ENCODE measurements at regions not wholly inside any gene's neighbourhood (a gene's known extent, or its start where the extent isn't known, plus 50 kb on each side); places are given as distances from the start of the nearest gene placed in this dataset.

DNA sequence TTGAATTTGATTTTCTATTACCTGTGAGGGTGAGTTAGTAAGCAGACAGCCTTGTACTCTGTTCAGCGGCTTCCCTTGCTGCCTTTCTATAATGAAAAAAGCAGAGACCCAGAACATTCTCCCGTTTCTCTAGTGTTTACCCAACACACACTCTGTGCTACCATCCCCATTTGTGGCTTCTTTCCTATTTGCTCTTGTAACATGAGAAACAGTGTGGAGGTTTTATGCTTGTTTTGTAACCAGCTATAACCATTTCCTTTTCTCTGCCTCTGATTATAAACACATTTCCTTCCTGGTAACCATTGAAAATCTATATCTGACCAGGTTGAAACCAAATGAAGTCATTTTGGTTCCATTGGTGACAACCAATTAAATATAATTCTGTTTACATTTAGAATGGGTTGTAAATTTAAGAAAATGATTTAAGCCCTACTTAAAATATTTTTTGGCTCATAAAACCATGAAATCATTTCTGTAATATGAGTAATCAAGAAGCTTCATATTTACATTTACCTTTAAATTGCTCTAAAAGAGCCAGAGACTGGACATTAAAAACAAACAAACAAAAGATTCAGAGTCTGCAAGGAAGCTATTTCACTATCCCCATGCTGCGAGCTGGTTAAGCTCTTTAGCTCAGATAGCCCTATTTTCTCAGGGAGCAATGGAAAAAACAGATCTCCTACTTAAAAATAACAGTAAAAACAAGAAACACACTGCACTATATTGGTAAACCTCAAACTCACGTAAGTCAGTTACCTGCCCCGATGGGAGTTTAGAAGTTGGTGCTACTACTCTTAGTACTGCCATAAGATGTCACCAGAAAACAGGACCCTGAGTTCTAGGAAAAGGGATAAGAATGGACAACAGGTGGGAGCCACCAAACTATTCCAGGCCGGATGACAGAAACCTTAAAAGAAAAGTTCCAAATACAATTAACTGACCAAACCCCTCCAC is 206.5 kb upstream of the EEA1 start:
- DNase-seq: peak; percentile 80 to 95

DNA sequence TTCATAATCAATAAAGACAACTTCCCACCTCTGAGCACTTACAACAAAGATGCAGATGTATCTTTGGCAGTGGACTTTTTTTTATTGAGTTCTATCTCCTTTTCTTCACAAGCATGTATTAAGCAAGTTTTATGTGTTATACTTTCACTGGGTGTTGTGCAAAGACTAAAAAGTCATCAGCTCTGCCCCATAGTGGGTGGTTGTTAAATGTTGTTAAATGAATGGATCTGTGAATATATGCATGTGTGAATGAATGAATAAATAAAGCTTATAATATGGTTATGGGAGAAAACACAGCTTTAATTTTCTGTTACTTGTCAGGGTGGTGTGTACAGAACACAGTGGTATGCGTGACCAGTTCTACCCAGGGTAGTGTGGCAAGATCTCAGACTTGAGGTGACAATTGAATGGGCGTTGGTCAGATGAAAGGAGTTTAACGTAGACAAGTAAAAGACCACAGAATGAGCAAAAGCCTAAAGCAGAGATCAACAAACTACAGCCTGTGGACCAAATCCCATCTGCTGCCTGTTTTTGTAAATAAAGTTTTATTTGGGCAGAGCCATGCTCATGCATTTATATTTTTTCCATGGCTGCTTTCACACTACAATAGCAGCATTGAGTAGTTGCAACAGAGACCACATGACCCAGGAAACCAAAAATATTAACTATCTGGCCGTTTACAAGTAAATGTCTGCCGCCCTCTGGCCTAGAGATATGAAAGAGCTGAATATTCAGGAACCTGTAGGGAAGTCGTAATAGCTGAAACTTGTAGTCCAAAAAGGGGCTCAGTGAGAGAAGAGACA is 207.4 kb upstream of the EEA1 start:
- no peak for DNase-seq

DNA sequence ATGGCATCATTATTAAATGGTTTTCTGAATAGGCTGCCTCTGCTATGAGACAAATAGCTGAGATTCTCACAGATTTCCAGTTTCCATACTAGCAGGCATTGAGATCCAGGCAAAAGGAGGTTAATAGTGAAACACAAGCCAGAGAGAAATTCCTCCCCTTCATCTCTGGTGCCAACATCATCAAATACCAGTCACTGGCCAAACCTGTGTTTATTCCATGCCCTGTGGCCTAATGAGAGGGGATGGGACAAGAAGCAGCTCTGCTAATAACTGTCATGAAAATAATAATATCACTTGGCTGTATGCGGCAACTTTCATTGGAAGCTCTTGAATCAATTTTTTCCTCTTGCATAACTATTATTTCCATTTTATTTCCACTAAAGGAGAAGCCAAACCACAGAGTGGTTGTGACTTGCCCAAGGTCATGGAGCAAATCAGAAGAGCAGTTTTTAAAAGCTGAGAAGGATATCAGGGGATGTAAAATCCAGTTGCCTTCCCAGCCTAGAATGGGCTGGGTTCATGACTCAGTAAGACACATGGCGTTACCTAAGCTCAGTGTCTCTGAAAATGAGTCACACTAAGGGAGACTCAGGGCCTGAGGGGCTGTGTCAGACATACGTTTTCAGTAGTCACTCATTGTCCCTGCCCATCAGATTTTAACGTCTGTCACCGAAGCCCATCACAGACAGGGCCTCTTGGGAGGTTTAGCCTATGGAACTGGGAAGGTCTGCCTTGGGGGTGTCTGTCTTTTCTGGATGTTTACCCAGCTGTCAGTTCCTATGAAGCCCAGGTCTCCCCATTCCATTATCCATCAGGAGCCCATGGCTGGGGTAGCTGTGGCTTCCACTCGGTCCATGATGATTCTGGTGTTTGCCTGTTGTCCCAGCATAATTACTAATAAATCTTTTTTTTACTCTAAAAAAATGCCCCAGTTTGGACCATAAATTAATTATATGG is 208.8 kb upstream of the EEA1 start:
- no peak for DNase-seq

DNA sequence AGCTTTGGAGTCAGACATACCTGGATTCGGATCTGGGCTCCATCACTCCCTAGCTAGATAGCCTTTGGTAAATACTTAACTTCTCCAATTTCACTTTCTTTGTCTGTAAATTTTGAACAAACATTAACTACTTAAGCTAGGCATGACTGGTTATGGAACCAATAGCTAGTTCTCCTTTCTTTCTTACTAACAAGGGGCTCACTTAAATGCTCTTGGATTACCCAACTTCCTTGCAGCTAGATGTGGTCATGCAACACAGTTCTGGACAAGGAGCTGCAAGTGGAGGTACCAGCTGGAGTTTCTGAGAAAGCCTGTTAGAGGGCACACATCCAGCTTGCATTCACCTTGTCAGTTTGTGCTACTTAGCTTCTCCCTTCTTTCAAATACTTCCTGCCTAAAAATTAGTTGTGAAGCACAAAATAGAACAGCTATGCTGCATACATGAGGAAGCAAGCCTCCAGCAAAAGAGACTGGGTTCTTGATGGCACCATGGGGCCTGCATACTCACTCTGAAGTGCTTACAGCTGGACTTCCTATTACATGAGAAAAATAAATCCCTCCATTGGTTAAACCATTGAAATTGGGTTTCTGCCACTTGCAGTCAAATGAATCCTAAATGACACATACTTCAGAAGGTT is 210.1 kb upstream of the EEA1 start:
- no peak for DNase-seq

DNA sequence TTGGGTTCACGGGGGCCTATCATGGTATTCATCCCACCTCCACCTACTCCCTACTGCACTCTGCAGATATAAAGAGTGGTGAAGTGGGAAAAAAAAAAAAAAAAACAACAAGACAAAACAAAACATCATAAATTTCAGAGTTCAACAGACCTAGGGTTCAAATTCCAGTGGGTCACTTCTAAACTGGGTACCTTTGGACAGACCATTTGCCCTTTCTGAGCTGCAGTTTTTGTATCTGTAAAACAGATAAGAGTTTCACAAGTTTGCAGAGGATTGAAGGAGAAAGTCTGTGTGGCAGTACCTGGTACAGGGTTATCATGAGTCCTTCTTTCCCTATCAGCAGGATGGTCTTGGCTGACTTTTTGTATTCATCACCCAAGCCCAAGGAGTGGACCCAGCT is 211.2 kb upstream of the EEA1 start:
- DNase-seq: no peak

DNA sequence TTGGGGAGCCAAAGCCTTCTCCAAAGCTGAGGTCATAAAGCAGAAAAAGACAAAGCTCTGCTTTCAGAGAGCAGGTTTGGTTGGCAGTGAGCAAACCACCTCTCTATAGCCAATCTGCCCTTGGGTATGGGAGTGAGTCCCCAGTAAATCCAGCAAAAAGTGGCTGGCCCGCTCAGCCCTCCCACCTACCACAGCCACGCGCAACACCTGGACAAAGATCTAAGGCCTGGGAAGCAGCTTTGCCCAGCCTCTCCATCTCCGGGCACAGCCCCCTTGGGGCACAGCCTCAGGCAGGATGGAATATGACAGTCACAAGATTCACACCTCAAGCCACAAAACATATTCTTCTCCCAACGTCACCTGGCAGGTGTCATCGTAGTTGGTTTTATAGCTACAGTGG is 211.7 kb upstream of the EEA1 start:
- no peak for DNase-seq

DNA sequence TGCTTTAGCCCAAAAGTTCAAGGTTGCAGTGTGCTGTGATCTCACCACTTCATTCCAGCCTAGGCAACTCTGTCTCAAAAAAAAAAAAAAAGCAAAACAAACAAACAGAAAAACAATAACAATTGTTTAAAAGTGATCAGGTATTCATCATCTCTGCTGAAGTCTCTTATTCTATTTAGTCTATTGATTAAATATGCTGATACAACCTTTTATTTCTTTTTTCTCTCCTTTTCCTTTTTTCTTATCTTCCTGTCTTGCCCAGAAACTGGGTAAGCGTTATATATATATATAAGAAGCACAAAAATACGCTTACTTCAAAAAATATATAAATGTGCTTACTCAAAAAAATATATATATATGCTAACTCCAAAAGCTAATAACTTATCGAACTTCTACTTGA is 213.8 kb upstream of the EEA1 start:
- DNase-seq: no peak

DNA sequence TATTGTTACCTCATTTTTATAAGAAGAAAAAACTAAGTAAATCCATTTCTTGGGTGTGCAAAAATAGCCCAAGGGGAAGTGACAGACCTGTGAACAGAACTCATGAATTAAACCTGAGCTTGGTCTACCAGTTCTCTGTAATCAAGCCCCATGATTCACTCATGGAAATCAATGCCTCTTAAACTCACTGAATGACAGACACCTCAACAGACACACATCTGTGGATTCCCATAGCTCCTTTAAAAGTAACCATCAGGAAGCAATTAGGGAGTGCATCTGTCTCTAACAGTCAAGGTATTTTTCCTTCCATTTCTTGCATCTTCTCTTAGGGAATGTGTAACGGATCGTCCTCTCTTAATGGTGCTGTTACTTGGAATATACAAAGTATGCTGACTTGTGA is 215.0 kb upstream of the EEA1 start:
- peak in 1 of 2 experiments; percentile 7 for DNase-seq

DNA sequence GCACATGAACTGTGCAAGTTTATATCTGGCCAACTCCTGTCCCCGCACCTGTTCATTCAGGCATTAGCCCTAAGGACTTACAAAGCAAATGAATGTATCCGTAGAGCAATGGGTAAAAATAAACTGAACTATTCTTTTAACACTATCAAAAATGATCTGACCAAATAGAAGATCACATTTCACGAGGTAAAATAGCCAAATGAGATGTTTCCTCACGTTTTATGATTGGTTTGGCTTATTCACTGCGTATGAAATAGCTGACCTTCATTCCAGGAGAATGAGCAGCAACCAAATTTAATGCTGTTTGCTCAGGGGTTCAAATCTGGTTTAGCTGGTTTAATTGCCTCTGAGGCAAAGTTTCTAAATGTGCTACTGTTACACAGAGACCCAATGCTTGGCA is 216.0 kb upstream of the EEA1 start:
- peak in 1 of 2 experiments; percentile 74 for DNase-seq

DNA sequence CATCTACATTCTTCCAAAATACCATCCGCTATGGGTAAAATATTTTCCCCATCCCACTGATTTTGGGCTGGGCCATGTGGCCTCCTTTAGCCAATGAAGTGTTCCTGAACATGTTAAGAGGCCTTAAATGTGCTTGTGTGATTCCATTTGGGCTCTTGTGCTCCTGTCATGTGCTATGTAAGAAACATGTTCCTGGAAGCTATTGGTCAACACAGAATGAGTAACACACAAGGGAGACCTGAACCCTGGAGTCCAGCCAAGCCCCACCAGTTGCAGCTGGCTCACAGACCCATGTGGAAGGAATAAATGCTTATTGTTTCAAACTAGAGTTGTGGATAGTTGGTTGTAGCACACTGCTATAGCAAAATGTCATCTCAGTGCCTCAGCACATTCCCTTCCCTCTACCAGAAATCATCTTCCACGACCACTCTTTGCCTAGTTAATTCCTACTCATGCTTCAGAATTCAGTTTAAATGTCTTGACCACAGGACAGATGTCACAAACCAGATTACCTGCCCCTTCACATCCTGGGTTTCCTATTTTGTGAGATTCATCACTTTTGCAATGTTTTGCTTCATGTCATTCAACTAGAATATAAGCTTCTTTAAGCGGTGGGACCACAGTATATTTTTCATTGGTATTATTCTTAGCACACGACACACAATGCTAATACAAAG is 217.3 kb upstream of the EEA1 start:
- DNase-seq: no peak

DNA sequence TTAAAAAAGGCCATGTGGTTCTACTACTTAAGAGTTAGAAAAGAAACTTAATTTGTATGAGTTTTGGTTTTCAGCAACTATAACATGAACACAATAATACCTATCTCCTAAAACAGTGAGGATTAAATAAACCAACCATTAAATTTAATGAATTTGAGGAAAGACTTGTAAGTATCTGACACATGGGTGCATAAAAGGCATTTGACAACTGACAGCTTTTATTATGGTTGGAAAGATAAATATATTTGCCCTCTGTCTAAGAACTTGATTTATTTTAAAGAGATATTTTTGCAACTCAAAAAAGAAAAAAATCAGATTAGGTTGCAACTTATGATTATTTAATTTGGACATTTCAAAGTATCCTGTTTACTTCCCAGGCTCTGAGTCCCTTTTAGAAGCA is 217.9 kb upstream of the EEA1 start:
- DNase-seq: no peak

DNA sequence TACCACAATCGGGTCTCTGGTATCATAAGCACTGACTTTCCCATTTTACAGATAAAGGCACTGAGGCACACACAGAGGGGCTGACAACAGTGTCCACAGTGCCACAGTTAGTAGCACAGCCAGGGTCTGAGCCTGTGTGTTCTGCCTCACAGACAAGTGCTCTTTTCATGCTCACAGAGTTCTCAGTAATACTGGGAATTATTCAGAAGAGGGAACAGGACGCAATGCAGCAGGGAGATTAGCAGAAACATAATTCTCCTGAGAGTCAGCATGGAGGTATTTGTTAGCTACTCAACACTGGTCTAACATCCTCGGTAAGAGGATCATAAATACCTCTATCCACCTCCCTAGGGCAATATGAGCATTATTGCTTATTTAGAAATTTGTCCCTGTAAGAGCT is 219.3 kb upstream of the EEA1 start:
- no peak for DNase-seq

DNA sequence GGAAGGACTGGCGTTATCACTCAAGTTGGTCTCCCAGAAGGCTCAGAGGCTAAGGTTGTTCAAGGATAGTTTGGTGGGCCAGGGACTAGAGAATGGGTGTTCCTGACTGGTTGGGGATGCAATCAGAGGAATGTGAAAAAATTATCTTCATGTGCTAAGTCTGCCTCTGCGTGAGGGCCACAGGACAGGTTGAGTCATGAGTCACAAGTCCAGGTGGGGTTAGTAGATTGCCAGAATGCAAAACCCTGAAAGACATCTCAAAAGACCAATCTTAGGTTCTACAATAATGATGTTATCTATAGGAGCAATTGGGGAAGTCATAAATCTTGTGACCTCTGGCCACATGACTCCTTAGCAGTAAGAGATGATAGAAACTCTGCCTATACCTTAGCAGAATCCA is 220.1 kb upstream of the EEA1 start:
- DNase-seq: no peak

DNA sequence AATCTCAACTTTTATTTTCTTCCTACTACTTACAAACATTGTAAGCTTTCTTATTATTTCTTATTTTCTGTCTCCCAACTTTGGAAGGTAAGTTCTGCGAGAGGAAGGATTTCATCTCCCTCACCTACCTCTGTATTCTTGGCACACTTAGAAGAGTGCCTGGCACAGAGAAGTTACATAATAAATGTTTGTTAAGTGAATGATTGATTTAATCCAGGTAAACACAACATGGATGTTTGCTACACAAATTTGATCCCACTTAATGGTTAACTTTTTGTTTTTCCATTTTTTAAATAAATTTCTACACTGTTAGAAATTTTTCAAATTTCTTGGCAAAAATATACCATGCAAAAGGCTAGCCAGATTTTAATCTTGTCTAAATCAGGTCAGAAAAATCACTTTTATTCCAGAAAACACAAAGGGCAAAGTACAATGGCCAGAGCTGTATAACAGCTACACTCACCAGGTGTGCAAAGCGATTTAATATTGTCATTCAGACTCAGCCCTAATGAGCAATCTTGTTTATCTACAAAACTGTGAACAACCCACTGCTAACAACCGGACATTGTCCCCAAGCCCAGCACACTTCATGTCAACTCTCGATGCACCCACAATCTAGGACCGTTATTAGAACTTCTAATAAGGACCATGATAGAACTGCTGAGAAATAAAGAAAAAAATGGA is 222.1 kb upstream of the EEA1 start:
- DNase-seq: peak in 1 of 2 experiments; percentile 55

DNA sequence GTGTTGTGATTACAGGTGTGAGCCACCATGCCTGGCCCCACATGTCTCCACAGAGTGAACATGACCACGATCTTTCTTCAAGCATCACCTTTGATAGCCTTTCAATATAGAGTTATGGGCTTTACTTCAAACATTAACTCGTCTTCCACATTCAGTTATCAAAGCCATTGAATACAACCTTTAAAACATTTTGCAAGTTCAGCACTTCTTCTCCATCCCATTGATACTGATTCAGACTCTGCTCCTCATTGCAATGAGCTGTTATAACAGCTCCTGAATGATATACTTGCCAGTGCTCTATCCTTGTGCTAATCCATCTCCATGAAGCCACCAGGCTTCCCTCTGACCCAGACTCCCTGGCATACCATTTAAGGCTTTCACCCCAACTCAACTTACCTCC is 223.5 kb upstream of the EEA1 start:
- no peak for DNase-seq

DNA sequence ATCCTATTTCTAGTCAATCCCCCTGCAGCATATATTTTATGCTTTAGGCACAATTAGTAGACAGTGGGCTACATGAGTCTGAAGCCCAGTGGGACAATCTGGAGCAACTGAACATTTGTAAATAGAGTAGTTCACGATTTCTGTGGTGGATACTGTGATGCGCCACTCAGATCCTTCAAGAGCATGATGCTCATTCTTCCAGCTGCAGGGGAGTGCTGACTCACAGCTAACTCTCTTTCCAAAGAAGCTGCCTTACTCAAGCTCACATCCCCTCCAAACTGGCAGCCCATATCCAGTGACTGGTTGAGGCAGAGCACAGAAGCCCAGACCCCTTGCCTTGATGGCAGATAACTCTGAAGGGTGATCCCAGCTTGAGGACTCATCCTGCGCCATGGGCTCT is 224.2 kb upstream of the EEA1 start:
- no peak for DNase-seq

DNA sequence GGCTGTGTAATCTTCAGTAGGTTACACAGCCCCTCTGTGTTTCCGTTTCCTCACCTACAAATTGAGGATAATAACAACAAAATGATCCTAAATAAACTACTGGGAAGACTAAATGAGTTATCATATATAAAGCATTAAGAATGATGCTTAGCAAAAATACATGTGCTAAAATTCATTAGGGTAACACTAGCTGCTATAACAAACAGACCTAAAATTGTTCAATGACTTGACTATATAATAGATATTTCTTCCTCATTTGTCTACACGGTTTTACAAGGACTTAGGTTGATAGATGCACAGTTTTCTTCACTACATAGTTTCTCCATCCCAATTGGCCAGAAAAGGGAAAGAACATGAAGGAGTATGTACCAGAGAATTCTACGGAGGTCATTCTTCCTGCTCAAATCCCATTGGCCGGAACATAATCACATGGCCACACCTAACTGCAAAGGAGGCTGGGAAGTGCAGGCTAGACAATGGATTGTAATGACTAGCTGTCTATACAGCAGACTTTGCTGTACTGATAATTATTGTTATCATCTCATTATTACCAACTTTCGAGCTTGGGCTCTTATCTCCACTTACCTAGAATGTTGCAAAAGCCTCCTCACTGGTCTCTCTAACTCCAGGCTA is 223.5 kb upstream of the NUDT4 start:
- no peak for DNase-seq

DNA sequence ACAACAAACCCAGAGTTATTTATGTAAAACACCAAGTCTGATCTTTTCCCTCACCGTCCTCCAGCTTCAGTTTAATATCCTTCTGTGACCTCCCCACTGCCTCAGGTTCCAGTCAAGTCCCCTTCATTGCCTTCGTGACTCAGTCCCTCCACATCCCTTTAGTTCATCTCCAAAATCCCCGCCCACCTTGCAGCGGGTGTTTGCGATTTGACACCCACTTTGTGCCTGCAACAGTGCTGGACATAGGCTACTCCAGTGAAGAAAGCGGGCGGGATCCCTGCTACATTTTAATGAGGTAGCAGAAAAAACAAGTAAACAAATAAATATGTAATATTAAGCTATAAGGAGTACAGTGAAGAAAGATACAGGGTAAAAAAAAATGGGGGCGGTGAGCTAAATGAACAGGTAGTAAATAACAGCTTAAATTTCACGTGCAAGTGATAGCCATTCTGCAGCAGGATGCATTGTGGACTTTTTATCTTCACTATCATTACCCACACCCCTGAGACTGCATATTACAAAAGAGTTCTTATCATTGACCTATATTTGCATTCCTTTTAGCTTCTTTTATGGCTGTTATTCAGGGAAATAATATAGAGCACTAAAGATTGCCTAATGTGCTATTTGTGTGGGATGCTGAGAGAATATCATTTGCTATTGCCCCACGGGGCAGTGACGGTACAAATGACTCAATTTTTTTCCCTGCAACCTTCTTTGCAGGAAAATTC is 222.8 kb upstream of the NUDT4 start:
- DNase-seq: peak in 1 of 2 experiments; percentile 20

DNA sequence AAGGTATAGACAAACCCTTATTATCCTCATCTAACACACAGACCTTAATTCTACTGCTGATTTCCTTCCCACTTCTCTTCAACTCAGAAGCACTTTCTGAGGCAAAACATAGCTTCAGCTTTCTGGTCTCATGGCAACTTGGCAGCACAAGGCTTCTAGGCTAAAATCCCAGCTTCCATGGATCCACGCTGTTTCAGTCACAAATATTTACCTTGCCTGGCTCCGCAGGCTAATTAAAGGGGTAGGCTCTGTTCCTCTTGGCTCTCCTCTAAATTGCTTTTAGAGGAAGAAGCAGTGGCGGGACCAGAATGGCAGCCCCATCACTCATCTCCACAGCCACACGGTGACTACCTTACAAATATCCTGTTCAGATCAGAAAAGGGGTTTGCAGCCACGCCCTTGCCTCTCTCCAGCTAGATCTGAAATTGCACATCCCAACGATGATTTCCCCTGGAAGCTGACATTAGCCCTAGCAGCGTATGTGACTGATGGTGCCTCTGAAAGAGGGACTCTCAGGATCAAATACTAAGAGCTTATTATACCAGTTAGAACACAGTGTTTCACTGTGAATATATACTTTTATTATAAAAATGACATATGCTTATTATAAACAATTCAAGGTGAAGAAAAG is 221.5 kb upstream of the NUDT4 start:
- DNase-seq: peak; percentile 92 to 98
